ENCODE measurements at regions not wholly inside any gene's neighbourhood (a gene's known extent, or its start where the extent isn't known, plus 50 kb on each side); places are given as distances from the start of the nearest gene placed in this dataset.

- H3K79me2 ChIP-seq (ENCODE audit: insufficient read depth, low read depth) = no peaks in the 10 kb centered on the region
These were observed 122.4 kb downstream of the SLC25A47 start for GRCh38 chr14:100445436-100446088.

GRCh38 chr14:100446572-100446971, 123.4 kb downstream of the SLC25A47 start:
- no peaks in the 10 kb centered on the region for H4K20me1 ChIP-seq (ENCODE audit: insufficient read depth)
- H3K27ac ChIP-seq = no peak overlapping the region
- no peaks in the 10 kb centered on the region for H3K27me3 ChIP-seq (ENCODE audit: insufficient read depth, low read depth)
- no peak overlapping the region for H3K9ac ChIP-seq
- H2AFZ ChIP-seq (ENCODE audit: low read depth) = no peak overlapping the region
- no peaks in the 10 kb centered on the region for H3K79me2 ChIP-seq (ENCODE audit: insufficient read depth, low read depth)
- no peak overlapping the region for H3K4me2 ChIP-seq
- H3K4me1 ChIP-seq (ENCODE audit: low read depth, poor library complexity, severe bottlenecking) = peaks cover 6% of the 10 kb centered on the region
- no peak overlapping the region for H3K4me3 ChIP-seq (IDR thresholded peaks at IDR 0.05; ENCODE audit: insufficient read depth, low read depth, low read length)
- TF ChIP-seq CTCF (conservative IDR thresholded peaks at IDR 0.05; ENCODE audit: low read depth, low read length) = no peak
- H3K36me3 ChIP-seq (ENCODE audit: insufficient read depth) = no peaks in the 10 kb centered on the region

More at GRCh38 chr14:100445436-100446088, 122.4 kb downstream of the SLC25A47 start:
- Histone ChIP-seq H3K36me3 (ENCODE audit: insufficient read depth) (no peaks in the 10 kb centered on the region), H3K27me3 (ENCODE audit: insufficient read depth, low read depth) (no peaks in the 10 kb centered on the region), H3K27ac (no peak overlapping the region), H3K4me2 (no peak overlapping the region), H3K4me1 (ENCODE audit: low read depth, poor library complexity, severe bottlenecking) (peaks cover 7% of the 10 kb centered on the region), H3K4me3 (IDR thresholded peaks at IDR 0.05; ENCODE audit: insufficient read depth, low read depth, low read length) (no peak overlapping the region), H3K9ac (no peak overlapping the region), H4K20me1 (ENCODE audit: insufficient read depth) (no peaks in the 10 kb centered on the region), H2AFZ (ENCODE audit: low read depth) (no peak overlapping the region)
- TF ChIP-seq CTCF (conservative IDR thresholded peaks at IDR 0.05; ENCODE audit: low read depth, low read length) = no peak

- Histone ChIP-seq H3K9ac (no peak overlapping the region), H3K79me2 (ENCODE audit: insufficient read depth, low read depth) (no peaks in the 10 kb centered on the region), H2AFZ (ENCODE audit: low read depth) (no peak overlapping the region), H3K27me3 (ENCODE audit: insufficient read depth, low read depth) (no peaks in the 10 kb centered on the region), H4K20me1 (ENCODE audit: insufficient read depth) (no peaks in the 10 kb centered on the region), H3K4me1 (ENCODE audit: low read depth, poor library complexity, severe bottlenecking) (no peaks in the 10 kb centered on the region), H3K4me3 (IDR thresholded peaks at IDR 0.05; ENCODE audit: insufficient read depth, low read depth, low read length) (no peak overlapping the region), H3K36me3 (ENCODE audit: insufficient read depth) (no peaks in the 10 kb centered on the region), H3K4me2 (no peak overlapping the region), H3K27ac (no peak overlapping the region)
- no peak for TF ChIP-seq CTCF (conservative IDR thresholded peaks at IDR 0.05; ENCODE audit: low read depth, low read length)
These were observed 125.2 kb downstream of the SLC25A47 start for GRCh38 chr14:100448376-100448775.

- TF ChIP-seq CTCF (conservative IDR thresholded peaks at IDR 0.05; ENCODE audit: low read depth, low read length) = no peak
- no peak overlapping the region for H2AFZ ChIP-seq (ENCODE audit: low read depth)
- no peaks in the 10 kb centered on the region for H3K4me1 ChIP-seq (ENCODE audit: low read depth, poor library complexity, severe bottlenecking)
- no peaks in the 10 kb centered on the region for H4K20me1 ChIP-seq (ENCODE audit: insufficient read depth)
- H3K4me2 ChIP-seq = no peak overlapping the region
- no peaks in the 10 kb centered on the region for H3K79me2 ChIP-seq (ENCODE audit: insufficient read depth, low read depth)
- H3K27me3 ChIP-seq (ENCODE audit: insufficient read depth, low read depth) = no peaks in the 10 kb centered on the region
- H3K27ac ChIP-seq = no peak overlapping the region
- no peaks in the 10 kb centered on the region for H3K36me3 ChIP-seq (ENCODE audit: insufficient read depth)
- H3K9ac ChIP-seq = no peak overlapping the region
- H3K4me3 ChIP-seq (IDR thresholded peaks at IDR 0.05; ENCODE audit: insufficient read depth, low read depth, low read length) = no peak overlapping the region
These were observed 126.3 kb downstream of the SLC25A47 start for GRCh38 chr14:100449225-100449987.

Data from KMS-11 (cell line).